GM12865 (cell line): ENCODE measurements at regions not wholly inside any gene's neighbourhood (a gene's known extent, or its start where the extent isn't known, plus 50 kb on each side); places are given as distances from the start of the nearest gene placed in this dataset.
A peak's percentile ranks its signal among the peaks of the same experiment; 100 is the strongest.

Experiments
- DNase-seq: peaks from one replicate; pipeline ENCODE4 v3.0.0; 2010; ENCODE audit warnings: low read depth
- H3K4me3 ChIP-seq: 2 replicates; pipeline ENCODE4 v1.5.1; 2011; ENCODE audit warnings: mild to moderate bottlenecking, low read depth, low read length, control low read depth
- TF ChIP-seq, protein P1 (sequence below): IDR thresholded peaks from 2 replicates; pipeline ENCODE4 v1.5.1; 2011; ENCODE audit warnings: low read length, control low read depth, low read depth, inconsistent platforms; ENCODE audit not compliant: insufficient read depth; ENCODE audit errors: missing control alignments

DNA sequence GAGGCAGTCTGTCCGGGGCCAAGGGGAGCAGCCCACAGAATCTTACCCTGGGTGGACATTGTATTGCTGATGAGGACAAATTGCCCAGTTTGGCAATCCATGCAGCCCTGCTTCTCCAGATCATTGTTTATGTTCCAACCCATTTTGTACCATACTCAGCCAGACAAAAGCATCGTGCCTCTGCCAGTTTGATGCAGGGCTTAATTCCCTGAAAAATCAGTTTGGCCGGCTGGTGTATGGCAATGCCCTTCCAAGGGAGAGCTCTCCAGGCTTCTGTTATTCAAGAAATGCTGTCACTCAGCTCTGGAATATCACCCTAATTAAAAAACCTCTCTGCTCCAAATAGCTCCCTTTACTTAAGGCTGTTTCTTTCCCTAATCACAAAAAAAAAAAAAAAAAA lies 697.7 kb downstream of the TBC1D22A start:
- TF ChIP-seq, protein P1, sequence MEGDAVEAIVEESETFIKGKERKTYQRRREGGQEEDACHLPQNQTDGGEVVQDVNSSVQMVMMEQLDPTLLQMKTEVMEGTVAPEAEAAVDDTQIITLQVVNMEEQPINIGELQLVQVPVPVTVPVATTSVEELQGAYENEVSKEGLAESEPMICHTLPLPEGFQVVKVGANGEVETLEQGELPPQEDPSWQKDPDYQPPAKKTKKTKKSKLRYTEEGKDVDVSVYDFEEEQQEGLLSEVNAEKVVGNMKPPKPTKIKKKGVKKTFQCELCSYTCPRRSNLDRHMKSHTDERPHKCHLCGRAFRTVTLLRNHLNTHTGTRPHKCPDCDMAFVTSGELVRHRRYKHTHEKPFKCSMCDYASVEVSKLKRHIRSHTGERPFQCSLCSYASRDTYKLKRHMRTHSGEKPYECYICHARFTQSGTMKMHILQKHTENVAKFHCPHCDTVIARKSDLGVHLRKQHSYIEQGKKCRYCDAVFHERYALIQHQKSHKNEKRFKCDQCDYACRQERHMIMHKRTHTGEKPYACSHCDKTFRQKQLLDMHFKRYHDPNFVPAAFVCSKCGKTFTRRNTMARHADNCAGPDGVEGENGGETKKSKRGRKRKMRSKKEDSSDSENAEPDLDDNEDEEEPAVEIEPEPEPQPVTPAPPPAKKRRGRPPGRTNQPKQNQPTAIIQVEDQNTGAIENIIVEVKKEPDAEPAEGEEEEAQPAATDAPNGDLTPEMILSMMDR, result no peak
- DNase-seq, result no peak
- H3K4me3 ChIP-seq, result no peak overlapping the region

GRCh38 chr22:47458348-47458747 lies 695.9 kb downstream of the TBC1D22A start:
- TF ChIP-seq, protein P1, result no peak
- DNase-seq, result no peak
- no peak overlapping the region for H3K4me3 ChIP-seq

GRCh38 chr22:47457509-47458300 lies 695.3 kb downstream of the TBC1D22A start:
- DNase-seq, result no peak
- no peak overlapping the region for H3K4me3 ChIP-seq

DNA sequence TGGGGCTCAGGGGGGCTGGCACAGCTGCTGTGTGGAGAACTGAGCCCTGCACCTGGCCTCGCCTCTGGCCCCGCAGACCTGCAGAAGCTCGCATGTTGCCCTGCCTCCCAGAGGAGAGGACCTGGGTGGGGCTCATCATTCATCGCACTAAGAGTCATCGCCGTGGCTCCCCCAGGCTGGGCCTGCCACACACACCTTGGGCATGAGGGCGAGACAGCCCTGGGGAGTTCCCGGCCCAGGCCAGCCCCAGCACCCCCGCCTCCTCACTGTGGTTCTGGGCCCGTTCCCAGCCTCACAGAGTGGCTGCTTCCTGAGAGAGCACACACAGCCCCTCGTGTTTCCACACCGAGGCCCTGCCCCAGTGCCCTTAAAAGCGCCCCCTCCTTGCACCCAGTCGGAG lies 694.6 kb downstream of the TBC1D22A start:
- TF ChIP-seq, protein P1, result no peak
- no peak for DNase-seq
- no peak overlapping the region for H3K4me3 ChIP-seq

More at GRCh38 chr22:47457509-47458300, 695.3 kb downstream of the TBC1D22A start:
- TF ChIP-seq, protein P1, result no peak

GRCh38 chr22:47456031-47456430 lies 693.6 kb downstream of the TBC1D22A start:
- no peak for DNase-seq
- TF ChIP-seq, protein P1, result no peak
- no peak overlapping the region for H3K4me3 ChIP-seq

DNA sequence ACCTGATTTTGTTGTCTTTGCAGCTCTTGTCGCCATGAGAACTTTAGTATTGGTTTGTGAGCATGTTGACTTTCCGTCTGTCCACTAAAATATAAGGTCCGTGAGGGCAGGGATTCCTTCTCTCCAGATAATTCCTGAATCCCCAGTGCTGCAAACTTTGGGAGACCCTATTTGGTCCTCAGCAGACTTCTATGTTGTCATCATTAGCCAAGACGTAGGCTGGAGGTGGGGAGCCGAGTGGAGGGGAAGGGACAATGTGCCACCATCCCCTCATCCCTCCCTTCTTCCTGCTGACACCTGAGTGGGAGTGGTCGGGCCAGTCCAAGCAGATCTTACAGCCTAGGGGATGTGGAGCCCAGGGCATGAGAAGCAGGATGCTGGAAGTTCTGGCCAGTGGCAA lies 690.6 kb downstream of the TBC1D22A start:
- TF ChIP-seq, protein P1, result no peak
- DNase-seq, result no peak

GRCh38 chr22:47452184-47452583 lies 689.7 kb downstream of the TBC1D22A start:
- no peak overlapping the region for H3K4me3 ChIP-seq
- TF ChIP-seq, protein P1, result peak; percentile 7

More for the DNA sequence above, 690.6 kb downstream of the TBC1D22A start:
- H3K4me3 ChIP-seq, result no peak overlapping the region

More at GRCh38 chr22:47452184-47452583, 689.7 kb downstream of the TBC1D22A start:
- DNase-seq, result no peak
